GM21723 (cell line): ENCODE measurements at regions not wholly inside any gene's neighbourhood (a gene's known extent, or its start where the extent isn't known, plus 50 kb on each side); places are given as distances from the start of the nearest gene placed in this dataset.

ENCODE experiments used
- ATAC-seq: cut with Tn5 transposase; IDR thresholded peaks from one replicate; pipeline ENCODE4 v1.9.1; 2021; ENCODE audit warnings: mild to moderate bottlenecking, moderate library complexity; ENCODE audit not compliant: unreplicated experiment

- ATAC-seq, result no peak
Measured at GRCh38 chr1:232112076-232112475, 485.5 kb downstream of the DISC1 start.

GRCh38 chr1:232111611-232112010, 485.0 kb downstream of the DISC1 start:
- no peak for ATAC-seq

GRCh38 chr1:232110281-232111090, 483.9 kb downstream of the DISC1 start:
- no peak for ATAC-seq

- ATAC-seq, result no peak
Measured at GRCh38 chr1:232109391-232109790, 482.8 kb downstream of the DISC1 start.

- no peak for ATAC-seq
Measured at GRCh38 chr1:232108598-232108997, 482.0 kb downstream of the DISC1 start.

GRCh38 chr1:232106415-232106814, 479.8 kb downstream of the DISC1 start:
- ATAC-seq, result no peak

- ATAC-seq, result no peak
Measured at GRCh38 chr1:232105561-232105960, 479.0 kb downstream of the DISC1 start.

- no peak for ATAC-seq
Measured at GRCh38 chr1:232101231-232101630, 474.6 kb downstream of the DISC1 start.

- no peak for ATAC-seq
Measured at GRCh38 chr1:232096751-232097150, 470.2 kb downstream of the DISC1 start.
